COLO668 (cell line): ENCODE measurements at regions not wholly inside any gene's neighbourhood (a gene's known extent, or its start where the extent isn't known, plus 50 kb on each side); places are given as distances from the start of the nearest gene placed in this dataset.

Experiments used
- DNase-seq: peaks from one replicate; lab custom pipeline; 2025; ENCODE audit not compliant: unreplicated experiment; lab: John Stamatoyannopoulos, UW

DNA sequence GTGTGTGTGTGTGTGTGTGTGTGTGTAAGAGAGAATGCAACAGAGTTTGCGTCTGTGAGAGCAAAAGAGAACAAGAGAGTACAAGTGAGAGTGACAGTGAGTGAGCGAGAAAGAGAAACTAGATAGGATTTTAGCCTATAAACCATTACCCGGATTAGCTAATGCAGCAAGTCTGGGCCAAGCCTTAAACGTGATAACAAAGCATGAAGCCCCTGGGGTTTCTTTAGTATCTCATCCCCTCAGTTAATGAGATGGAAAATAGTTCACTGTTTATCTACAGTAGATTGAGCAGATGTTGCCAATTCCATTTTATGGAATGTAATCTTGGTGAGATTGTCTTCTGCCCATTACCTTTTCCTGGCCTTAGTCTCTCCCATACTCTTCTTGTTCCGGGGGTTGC is 114.5 kb downstream of the MAT2B start:
- DNase-seq = no peak

DNA sequence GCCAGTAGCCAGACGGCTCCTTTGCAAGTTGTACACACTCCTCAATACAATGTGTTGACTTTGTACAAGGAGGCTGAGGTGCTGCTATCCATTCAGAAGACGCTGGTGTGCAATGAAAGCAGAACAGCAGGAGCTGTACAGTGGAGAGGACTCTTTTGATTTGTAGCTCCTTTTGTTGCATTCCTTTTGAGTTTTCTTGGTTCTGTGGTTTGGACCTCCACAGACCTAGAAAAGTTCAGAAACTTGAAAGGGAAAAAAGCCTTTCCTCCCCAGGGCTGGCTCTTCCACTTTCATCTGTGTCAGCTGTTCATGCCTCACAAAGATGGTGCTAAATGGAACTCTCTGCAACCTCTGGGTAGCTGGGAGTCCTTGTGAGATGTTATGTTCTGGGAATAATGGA is 117.4 kb downstream of the MAT2B start:
- DNase-seq = no peak

DNA sequence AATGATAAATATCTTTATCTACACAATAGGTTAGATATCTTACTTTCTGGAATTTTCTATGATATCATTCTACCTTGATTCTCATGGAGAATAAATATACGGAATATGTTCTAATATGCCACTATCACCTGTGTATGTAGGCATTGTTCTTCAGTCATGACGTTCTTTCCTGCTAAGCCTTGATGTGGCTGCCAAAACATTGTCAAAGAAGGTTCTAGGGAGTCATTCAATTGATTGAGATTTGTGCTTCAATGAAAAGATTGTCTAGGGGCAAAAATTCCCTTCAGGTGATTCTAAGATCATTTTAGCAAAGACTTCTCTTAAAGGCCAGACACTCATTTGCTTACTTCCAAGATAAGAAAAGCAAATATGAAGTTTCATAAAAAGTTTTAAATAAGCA is 118.1 kb downstream of the MAT2B start:
- DNase-seq = no peak

DNA sequence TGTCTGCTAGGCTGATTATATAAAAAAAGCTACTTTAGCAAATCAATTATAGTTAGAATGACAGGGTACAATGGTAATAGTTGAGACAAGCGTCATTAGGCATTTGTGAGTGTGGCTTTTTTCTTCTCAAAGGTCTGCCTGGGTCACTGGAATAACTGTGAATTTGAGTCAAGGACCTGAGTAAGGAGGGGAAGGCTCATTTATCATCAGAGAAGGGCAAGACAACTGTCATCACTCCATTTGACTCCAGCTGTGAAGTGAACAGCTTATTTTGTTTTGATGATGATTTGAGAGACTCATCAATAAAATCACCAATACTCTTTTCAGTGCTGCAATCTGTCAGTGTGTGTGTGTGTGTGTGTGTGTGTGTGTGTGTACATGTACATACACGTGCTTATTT is 118.6 kb downstream of the MAT2B start:
- no peak for DNase-seq

DNA sequence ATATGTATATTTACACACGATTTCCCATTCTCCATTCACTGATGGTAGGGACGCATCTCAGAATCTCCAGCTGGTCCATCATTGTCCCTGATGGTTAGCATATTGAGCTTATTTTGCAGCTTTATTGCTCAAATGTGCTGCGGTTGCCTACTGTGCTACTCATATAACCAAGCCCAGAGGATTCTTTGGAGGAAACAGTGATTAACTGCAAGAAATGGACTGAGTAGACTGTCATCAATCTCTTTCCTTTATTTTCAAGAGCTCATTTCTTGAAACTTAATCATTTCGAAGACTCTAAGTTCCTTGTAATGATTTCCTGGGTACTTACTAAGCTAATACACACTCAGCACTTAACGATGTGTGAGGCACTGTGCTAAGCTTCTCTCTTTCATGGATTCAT is 119.0 kb downstream of the MAT2B start:
- no peak for DNase-seq

DNA sequence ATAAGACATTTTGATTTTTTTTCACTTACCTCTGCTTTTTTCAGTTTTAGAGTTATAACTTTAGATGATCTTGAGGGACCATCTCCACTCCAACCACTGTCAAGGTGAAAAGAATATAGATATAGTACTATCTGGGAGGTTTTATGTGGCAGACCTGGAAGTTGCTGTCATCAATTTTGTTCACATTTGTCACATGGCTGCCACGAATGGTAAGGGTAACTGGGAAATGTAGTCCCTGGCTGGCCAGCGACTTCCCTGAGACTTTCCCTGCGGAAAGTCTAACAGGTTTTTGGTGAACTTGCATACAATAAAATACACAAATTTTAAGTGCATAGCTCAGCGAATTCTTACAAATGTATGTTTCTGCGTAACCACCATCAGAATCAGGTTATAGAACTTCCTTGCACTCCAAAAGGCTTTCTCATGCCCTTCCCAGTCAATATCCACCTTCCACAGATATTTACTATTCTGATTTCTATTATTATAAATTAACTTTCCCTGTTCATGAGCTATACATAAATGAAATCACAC is 121.5 kb downstream of the MAT2B start:
- no peak for DNase-seq

DNA sequence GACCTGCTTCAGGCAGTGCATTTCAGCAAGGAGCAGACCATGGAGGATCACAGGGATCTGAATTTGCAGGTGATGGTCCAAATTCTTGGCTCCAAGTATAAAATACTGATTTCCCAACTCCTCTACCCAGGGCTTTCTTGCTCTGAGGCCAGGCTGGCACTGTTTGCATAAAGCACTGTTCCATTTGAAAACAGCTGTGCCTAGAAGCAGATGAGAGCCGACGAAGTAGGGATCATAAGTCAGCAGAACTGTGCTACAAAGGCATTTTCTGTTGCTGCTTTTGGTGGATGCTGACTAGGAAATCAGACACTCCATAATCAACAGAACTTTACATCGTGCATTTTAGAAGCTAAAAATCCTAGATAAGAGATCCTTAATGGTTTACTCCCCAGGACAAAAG is 126.4 kb downstream of the MAT2B start:
- no peak for DNase-seq

DNA sequence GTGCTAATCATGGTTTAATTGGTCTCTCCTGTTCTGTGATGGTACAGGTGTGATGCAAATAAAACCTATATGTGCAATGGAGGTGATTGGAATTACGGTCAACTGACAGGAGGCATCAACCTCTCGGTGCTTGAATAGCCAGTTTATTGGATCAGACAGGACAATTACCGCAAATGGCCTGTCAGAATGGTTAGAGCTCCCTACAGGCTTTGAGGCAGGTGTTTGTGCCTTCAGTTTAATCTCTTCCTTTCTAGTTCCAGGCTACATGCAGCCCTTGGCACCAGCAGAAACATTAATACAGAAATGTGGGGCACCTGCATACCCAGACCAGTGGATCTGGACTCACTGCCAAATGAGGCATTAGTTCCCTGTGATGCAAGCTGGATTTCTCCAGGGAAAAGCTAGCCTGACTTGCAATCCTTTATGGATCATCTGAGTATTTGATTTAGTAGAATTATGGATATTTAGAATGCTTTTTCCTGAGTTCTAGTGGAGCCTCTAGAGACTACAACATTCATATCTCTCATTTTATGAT is 128.6 kb downstream of the MAT2B start:
- no peak for DNase-seq

DNA sequence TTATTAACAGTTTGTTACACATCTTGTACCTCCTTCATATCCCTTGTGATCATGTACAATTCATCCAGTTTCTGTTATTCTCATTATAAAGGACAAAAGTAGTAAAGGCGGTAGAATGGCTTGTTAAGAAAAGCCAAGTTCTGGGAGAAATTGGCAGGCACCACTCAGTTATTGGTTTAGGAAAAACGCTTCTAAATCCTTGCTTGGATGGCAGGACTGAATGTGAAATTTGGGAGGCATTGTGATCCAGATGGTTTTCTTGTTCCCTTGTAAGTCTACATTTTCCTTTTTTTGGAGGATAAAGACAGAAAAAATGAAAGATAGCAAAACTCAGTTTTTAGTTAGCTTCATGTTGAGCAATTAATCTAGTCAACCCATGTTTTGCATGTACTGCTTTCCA is 130.2 kb downstream of the MAT2B start:
- DNase-seq = no peak

DNA sequence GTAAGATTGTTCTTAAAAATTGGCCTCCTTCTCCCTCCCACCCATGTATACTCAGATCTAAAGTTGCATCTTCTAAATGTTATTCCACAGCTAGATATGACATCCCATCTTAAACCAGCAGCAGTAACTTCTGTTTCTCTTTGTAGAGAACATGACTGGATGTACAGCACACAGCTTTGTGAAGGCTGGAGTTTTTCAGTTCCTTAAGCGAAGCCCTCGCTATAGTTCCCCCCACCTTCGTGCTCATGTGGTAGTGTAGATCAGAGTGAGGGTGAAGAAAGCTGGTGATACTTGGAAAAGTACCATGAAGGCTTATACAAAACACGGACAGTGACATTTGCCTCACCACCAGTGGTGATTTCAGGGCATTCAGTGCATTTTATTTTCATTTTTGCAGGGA is 137.5 kb downstream of the MAT2B start:
- no peak for DNase-seq

DNA sequence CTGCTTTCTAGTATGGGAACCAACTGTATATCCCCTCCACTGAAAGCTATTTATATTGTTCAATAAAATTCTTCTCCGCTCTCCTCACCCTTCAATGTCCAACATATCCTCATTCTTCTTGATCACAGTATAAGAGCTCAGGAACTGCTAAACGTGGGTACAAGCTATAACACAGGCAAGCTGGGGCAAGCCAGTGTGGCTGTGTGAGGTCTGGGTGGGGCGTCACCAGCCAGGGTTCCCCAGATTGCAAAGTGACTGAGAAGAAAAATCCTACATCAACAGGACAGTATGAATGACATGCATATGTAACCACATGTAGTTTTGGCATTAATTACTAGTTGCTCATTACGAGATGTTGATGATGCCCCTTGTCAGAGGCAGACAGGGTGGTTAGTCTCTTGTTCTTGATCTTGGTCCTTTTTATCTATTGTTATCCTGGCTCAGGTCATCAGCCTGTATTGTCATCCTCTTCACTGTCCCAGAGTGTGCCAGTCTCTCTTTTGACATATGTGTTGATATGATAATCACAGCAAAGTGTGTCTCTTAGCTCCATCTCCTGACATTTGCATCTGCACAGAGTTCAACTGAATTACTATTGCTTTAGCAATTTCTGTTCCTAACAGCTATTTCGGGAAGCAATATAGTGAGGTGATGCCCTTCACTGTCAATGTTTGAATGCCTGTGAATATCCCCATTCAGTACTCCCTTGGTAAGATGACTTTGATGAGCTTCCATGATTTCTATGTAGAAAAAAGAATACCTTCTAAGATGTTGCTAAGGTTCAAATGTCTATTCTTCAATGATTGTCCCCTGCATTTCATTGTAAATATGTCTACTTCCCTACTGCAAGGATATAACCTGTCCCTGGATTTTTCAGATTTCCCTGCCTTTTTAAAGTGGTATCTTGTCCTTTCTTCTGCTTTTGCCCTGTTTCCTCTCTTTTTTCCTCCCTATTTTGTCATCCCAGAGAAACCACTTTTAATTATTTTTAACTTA is 140.3 kb downstream of the MAT2B start:
- DNase-seq = no peak

DNA sequence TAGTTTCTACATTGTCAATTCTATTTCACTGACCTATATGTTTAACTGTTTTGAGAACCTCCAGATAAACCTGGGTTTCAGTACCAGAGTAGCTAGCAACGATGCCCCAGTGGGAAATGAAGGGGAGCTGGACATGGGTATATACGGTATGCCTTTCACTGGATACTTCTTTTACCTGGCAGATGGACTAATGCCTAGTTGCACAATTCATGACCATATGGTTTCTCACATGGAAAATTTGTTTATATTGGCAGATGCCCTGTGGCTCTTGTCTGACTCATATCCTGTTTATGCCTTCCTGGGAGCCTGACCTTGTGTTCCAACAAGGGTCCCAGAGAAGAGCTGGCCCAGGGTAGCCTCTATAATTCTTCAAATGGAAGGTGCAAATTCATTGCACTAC is 144.1 kb downstream of the MAT2B start:
- DNase-seq = no peak

DNA sequence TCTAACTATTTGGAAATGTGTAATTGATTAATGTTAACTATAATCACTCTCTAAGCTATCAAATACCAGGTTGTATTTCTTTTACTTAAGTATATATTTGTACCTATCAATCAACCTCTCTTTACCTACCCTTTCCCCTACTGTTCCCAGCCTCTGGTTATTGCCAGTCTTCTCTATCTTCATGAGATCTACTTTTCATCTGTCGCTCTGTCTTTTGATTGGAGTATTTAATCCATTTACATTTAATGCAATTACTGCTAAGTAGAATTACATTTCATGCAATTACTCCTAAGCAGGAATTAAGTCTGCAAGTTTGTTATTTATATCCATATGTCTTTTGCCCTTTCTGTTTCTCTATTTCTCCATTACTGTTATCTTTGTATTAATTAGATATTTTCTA is 148.1 kb downstream of the MAT2B start:
- no peak for DNase-seq

DNA sequence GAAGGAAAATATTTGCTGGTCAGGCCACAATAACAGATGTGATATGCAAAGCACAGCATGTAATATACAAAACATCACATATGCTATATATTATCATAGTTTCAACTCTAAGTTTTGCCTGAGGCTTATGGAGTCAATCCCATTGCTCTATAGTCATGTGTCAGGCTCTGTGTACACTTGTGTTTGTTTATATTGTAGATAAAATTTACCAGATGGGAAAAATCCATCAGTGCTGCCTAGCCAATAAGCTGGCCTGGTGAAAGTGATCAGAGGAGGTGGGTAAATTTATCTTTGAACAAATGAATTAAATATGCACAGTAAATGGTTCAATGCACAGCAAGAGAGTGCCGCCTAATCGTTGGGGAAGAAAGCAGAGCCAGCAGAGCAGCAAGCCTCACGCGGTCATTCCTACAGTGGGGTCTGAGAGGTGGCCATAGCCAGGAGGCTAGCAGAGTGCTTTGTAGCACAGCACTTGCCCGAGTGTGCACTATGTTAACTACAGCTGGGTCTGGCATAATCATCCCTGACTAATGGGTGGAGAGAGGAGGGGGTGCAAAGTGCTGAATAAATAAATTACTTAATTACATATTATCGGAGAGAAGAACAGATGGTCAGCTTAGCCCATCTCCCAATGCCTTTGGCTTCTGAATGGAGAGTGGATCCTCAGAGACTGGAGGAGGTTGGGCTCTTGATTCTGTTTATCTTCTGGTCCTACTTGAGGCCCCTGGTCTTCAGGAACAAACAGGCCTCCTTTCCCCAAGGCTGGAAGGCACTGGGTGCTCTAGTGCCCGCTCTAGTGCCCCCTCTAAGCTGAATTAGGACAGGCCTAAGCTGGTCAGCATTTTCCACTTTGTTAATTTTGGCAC is 153.5 kb downstream of the MAT2B start:
- DNase-seq = no peak

DNA sequence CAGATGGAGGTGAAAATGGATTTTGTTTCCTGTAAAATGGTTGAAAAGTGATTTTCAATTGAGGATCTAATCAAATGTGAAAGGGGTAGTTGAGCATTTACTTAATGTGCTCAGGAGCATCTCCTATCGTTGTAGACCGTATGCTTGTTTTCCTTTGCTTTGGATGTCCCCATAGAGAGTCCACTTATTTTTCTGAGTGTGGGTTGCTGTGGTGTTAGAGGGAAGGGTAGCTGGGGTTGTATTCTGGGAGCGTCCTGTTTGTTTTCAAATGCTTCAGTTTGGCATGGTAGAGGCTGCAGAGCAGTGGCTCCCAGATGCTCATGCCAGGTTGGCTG is 154.1 kb downstream of the MAT2B start:
- no peak for DNase-seq

DNA sequence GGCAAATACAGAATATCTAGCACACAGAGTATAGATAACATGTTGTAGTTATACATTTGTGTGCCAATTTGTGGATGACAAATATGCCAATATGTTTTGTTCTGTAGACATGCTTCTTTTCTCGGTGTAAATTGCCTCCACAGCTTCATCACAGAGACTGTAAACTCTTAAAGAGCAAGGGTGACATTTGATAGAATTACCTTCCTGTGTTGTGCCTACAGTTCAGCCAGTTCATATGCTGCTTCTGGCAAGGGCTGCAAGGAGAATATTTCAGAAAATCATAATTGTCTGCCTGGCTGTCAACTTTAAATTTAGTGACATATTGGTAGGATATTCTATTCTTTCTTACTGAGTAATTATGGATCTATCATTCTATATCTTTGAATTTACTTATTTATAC is 155.1 kb downstream of the MAT2B start:
- no peak for DNase-seq

DNA sequence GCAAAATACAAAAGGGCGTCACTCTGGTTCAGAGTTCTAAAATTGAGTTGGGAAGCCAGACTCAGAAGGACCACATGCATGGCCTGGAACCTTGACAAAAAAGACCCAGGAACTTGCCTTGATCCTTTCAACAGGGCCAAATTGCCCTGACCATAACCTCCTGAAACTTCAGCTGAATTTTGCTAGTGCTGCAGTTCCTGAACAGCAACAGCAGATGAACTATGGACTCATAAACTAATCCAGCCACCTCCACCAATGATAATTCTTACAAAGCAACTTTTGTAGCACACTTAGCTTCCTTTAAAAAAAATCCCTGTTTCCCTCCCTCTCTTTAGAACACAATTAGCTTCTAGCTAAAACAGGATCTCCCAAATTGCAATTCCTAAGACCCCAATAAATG is 155.9 kb downstream of the MAT2B start:
- DNase-seq = no peak

DNA sequence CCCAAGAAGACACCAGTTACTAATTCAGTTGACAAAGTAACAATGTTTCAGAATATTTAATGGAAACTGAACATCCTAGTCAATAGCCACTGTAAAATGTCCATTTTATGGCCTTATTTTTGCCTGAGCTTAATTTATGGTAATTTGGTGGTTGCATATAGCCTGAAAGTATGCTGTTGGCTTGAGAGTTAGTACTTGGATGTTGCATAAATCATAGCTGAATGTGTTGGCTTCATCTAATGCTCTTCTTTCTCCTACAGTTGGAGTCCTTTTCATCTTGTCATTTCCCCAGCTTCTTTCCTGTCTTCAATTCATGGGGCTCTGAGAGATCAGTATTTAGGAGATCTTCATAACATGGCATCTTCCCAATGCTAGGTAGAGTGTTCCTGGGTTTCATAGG is 164.6 kb downstream of the MAT2B start:
- no peak for DNase-seq

DNA sequence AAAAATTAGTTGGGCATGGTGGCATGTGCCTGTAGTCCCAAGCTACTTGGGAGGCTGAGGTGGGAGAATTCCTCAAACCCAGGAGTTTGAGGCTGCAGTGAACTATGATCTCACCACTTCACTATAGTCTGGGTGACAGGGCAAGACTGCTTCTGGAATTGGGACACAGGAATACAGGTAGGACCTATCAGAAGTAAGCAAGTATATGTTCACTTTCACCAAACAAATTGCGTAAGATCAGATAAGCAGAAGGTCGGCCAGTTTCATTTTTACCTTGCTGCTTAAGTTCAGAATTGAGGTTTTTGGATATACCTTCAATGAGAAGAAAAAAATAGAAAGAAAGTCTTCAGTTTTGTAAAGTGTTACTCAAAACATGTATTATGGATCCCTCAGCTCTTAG is 171.7 kb downstream of the MAT2B start:
- no peak for DNase-seq

DNA sequence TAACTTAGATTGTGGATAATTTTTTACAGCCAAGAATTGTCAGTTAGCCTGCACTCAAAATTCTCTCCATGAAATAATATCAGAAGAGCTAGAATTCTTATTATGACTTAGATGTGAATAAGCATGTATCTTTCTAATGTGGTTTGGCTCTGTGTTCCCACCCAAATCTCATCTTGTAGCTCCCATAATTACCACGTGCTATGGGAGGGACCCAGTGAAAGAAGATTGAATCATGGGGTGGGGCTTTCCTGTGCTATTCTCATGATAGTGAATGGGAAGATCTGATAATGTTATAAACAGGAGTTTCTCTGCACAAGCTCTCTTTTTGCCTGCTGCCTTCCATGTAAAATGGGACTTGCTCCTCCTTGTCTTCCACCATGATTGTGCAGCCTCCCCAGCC is 176.8 kb downstream of the MAT2B start:
- no peak for DNase-seq

DNA sequence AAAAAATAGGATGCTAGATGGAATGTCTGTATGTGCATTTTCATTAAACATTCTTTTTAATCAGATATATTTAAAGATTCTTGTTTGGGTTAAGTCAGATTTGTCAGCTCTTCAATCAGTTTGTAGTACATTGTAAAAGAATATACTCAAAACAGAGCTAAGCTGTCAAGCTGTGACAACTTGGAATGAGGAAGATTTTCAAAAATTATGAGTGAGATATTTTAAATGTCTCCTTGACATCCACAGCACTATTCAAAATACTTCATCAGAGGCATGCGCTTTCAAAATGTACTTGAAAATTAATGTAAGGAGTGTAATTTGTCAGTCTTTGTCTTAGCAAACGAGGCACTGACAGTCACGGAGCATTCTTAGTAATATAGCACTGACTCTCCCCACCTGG is 182.0 kb downstream of the MAT2B start:
- DNase-seq = no peak

DNA sequence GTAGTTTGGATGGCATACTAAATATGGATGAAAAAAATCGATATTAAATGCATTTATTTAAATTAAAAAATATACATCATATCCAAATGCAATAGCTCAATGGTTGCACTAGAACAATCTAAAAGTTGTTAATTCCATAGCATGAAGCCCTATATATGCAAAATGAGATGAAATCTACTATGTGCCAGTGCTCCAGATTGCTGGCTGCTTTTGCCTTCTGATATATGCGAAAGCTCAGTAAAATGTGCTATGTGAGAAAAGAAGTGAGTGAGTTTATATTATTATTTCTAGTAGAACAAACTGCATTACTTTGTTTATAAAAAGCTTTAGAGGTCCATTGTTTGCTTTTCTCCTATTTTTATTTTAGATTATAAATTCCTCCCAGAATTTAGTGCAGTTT is 186.7 kb downstream of the MAT2B start:
- no peak for DNase-seq
